HG03460 (cell line): ENCODE measurements at regions not wholly inside any gene's neighbourhood (a gene's known extent, or its start where the extent isn't known, plus 50 kb on each side); places are given as distances from the start of the nearest gene placed in this dataset.

Source experiments
- ATAC-seq: cut with Tn5 transposase; IDR thresholded peaks from one replicate; pipeline ENCODE4 v1.9.1; 2021; ENCODE audit not compliant: unreplicated experiment

GRCh38 chr6:40759838-40760237 lies 172.7 kb upstream of the LRFN2 start:
- no peak for ATAC-seq

- ATAC-seq, result no peak
These were observed 172.1 kb upstream of the LRFN2 start for GRCh38 chr6:40759264-40759663.

GRCh38 chr6:40755749-40756452 lies 168.7 kb upstream of the LRFN2 start:
- ATAC-seq, result no peak

GRCh38 chr6:40755046-40755681 lies 168.0 kb upstream of the LRFN2 start:
- no peak for ATAC-seq

- no peak for ATAC-seq
These were observed 167.4 kb upstream of the LRFN2 start for GRCh38 chr6:40754461-40755045.

- ATAC-seq, result no peak
These were observed 166.7 kb upstream of the LRFN2 start for GRCh38 chr6:40753675-40754448.

GRCh38 chr6:40753048-40753447 lies 165.9 kb upstream of the LRFN2 start:
- no peak for ATAC-seq

- no peak for ATAC-seq
These were observed 157.7 kb upstream of the LRFN2 start for GRCh38 chr6:40744835-40745234.

- no peak for ATAC-seq
These were observed 156.7 kb upstream of the LRFN2 start for GRCh38 chr6:40743690-40744446.

GRCh38 chr6:40743226-40743625 lies 156.1 kb upstream of the LRFN2 start:
- no peak for ATAC-seq

- no peak for ATAC-seq
These were observed 153.4 kb upstream of the LRFN2 start for GRCh38 chr6:40740518-40740917.

- ATAC-seq, result no peak
These were observed 151.5 kb upstream of the LRFN2 start for GRCh38 chr6:40738551-40739193.

GRCh38 chr6:40735521-40735920 lies 148.4 kb upstream of the LRFN2 start:
- no peak for ATAC-seq

- no peak for ATAC-seq
These were observed 148.0 kb upstream of the LRFN2 start for GRCh38 chr6:40735121-40735520.

- ATAC-seq, result no peak
These were observed 147.4 kb upstream of the LRFN2 start for GRCh38 chr6:40734607-40735006.

- ATAC-seq, result no peak
These were observed 146.7 kb upstream of the LRFN2 start for GRCh38 chr6:40733770-40734396.

GRCh38 chr6:40733290-40733689 lies 146.1 kb upstream of the LRFN2 start:
- no peak for ATAC-seq

GRCh38 chr6:40732878-40733277 lies 145.7 kb upstream of the LRFN2 start:
- no peak for ATAC-seq

- no peak for ATAC-seq
These were observed 141.5 kb upstream of the LRFN2 start for GRCh38 chr6:40728643-40729042.

GRCh38 chr6:40727271-40727670 lies 140.1 kb upstream of the LRFN2 start:
- no peak for ATAC-seq
